NCI-H82 treated with DMSO at 0.1 percent for 48 hours (cell line): ENCODE measurements at regions not wholly inside any gene's neighbourhood (a gene's known extent, or its start where the extent isn't known, plus 50 kb on each side); places are given as distances from the start of the nearest gene placed in this dataset.
"Not testable (repeated sequence)": the region's sequence is repeated elsewhere in the genome, so short reads cannot be mapped to it uniquely, and the experiment has no call there.

Experiments used
- DNase-seq: peaks from one replicate; lab custom pipeline; 2025; ENCODE audit not compliant: unreplicated experiment; lab: John Stamatoyannopoulos, UW

GRCh38 chr5:53405396-53405795 is 75.0 kb upstream of the FST start:
- DNase-seq = no peak

GRCh38 chr5:53406630-53407316 is 73.7 kb upstream of the FST start:
- DNase-seq = no peak

GRCh38 chr5:53407373-53407772 is 73.1 kb upstream of the FST start:
- no peak for DNase-seq

GRCh38 chr5:53411388-53411787 is 69.0 kb upstream of the FST start:
- DNase-seq = no peak

DNA sequence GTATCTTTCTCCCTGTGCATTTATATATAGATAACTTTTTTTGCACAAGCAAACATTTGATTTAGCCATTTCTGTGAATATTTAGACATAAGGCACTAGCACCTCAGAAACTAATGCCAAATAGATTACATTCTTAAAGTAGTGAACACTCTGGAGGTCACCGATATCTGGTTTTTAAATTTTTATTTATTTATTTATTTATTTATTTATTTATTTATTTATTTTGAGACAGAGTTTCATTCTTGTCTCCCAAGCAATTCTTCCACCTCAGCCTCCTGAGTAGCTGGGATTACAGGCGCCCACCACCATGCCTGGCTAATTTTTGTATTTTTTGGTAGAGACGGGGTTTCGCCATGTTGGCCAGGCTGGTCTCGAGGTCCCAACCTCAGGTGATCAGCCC is 67.9 kb upstream of the FST start:
- DNase-seq = not testable (repeated sequence)

DNA sequence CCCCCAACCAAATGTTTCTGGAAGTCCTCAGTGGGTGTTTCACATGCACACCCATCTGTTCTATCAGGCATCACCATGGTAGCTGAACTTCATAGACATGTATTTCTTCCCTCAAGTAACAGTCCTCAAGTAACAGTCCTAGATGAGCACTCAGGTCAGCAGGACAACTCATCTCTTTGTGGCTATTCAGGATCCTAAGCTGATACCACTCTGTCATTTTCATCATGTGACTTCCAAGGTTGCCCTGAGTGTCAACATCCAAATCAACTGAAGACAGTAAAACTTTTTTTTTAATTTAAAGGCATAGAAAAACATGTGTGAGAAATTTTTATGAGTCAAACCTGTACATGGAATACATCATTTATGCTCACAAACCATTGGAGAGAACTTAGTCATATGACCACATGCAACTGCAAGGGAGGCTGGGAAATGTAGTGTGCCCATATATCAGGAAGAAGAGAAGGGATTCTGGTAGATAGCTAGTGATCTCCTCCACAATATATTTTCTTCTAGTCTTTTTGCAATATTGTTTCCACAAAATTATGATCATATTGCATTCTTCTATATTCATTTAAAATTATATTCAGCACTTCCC is 64.2 kb upstream of the FST start:
- no peak for DNase-seq

- no peak for DNase-seq
These were observed 62.0 kb upstream of the FST start for GRCh38 chr5:53418409-53418808.

- no peak for DNase-seq
These were observed 61.4 kb upstream of the FST start for GRCh38 chr5:53418826-53419658.

GRCh38 chr5:53422539-53422938 is 57.9 kb upstream of the FST start:
- DNase-seq = no peak

- no peak for DNase-seq
These were observed 56.7 kb upstream of the FST start for GRCh38 chr5:53423724-53424123.

GRCh38 chr5:53424686-53425615 is 55.5 kb upstream of the FST start:
- no peak for DNase-seq

DNA sequence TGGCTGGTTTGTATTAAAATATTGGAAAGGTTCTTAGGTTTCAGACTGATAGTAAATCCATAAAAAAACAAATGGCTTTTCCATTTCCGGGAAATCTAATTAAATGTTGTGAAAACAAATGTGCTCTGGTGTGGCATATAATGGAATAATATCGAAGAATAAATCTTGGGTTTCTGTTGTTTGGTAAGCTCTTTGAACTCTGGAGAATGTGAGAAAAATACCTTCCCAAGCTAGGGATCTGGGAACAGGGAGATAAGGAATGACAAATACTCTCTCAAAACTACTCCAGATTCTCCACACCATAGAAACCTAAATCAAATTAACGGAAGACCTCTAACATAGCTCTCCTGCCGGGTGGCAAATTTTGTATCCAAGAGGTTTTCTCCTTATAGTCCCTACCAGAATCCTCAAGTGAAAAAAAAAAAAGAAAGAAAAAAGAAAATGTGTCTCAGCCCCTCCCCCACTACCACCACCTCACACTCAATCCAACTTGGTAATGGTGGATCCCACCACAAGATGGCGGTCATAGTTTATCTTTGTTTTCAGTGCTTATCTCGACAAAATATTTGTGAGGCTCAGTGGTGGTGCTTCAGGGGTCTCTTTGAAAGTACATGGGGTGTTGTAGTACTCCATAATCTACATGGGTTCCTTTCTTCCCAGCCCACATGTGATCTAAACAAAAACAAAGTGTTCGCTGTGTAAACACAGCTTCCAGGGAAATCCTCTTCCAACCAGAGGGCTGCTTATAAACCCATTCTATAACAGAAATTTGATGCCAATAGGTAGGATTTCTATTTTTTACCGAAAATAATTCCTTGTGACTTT is 54.5 kb upstream of the FST start:
- DNase-seq = peak; percentile 17

- no peak for DNase-seq
These were observed 54.0 kb upstream of the FST start for GRCh38 chr5:53426512-53426830.

- DNase-seq = no peak
These were observed 53.6 kb upstream of the FST start for GRCh38 chr5:53426878-53427277.

GRCh38 chr5:53427965-53428364 is 52.5 kb upstream of the FST start:
- no peak for DNase-seq

DNA sequence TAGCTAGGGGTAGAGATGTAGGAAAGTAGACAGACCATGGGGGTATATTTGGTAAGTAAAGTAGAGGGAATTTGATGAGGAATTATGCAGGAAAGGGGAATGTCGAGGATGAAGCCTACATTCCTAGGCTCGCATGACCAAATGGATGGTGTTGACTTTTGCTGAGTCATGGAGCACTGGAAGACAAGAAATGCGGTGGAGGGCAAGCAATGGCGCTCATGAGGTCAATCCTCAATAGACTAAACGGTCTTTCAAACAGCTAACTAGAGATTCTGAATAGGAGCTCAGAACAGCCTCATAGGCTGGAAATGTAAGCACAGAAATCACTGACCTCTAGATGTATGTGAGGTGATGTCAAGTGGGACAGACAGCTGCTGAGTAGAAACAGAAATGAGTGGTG is 50.7 kb upstream of the FST start:
- no peak for DNase-seq

DNA sequence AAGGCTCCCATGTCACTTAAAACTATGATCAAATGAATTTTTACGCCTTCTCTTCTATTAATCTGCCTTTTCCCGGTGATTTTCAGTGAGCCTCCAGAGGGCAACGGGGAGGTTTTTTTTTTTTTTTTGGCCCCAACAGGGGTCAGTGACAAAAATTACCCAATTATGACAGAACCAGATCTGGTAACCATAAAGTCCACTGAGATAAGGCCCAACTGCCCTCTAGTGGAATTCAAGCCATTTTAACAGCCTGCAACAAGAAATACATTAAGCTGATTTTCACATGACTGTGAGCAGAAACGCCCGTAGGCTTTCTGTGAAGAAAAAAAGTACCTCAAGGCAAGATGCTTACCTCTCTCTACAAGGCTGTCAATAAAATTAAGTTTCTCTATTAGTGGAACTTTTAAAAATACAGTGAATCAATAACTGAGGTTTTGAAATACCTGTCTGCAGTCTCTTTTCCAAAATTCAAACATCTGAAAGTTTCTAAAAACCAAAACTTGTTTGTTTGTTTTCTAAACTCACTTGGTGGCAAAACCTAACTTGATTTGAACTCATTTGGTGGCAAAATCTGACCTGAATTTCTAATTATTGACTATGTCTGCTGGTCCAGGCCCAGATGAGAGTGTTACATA is 49.7 kb upstream of the FST start:
- DNase-seq = no peak
